NCI-H2081 (cell line): ENCODE measurements at regions not wholly inside any gene's neighbourhood (a gene's known extent, or its start where the extent isn't known, plus 50 kb on each side); places are given as distances from the start of the nearest gene placed in this dataset.
A peak's percentile ranks its signal among the peaks of the same experiment; 100 is the strongest.

ENCODE experiments used
- DNase-seq, 2 experiments: peaks; one replicate each; lab custom pipeline; 2025; lab: John Stamatoyannopoulos, UW

DNA sequence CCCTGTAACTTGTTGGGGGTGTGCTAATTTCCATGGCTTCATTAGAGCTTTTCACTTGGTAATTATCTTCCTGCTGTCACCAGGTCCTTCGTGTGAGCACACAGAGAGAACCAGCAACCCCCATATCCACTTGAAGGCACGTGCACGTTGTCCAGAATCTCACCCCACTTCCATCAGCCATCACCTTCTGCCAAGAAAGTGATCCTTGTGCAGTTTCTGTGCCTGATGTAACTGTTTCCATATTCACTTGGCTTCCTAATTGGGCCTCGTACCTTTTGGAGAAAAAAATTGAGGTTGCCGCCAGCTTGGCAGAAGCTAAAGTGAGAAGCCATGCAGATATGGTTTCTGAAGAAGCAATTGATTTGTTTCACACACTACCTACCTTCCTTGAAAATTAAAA is 153.7 kb upstream of the TSHZ2 start:
- DNase-seq: no peak

DNA sequence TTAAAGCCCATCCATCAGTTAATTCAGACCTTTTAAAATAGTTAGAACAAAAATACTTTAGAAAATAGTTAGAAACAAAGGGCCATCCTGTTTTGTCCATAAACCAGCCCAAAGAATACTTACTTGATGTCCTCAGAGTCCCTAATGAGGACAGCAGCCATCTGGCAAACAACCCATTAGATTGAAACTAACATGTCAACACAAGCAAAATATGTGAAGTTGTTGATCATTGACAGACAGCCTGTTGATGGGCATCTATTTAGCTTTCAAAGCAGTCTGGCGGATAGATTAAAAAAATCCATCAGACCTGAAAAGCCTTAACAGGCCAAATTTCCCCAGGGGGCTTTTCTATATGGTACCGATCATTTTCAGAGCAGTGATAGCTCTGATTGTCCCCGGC is 154.2 kb upstream of the TSHZ2 start:
- no peak for DNase-seq

DNA sequence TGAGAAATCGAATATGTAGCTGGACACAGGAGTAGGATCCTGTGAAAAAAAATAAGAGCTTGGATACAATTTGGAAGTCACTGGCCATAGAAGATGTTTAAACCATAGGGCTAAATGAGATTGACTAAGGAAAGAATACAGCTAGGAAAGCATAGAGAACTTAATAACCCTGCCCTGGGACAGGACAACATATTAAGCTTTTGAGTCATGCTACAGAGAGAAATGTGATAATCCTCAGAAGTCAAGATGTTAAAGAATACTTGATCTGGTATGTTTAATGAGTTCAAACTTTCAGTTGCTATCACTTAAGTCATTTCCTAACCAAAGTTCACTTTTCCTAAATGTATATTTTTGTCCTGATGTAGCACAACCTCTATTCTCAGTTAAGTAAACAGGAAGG is 154.6 kb upstream of the TSHZ2 start:
- no peak for DNase-seq

DNA sequence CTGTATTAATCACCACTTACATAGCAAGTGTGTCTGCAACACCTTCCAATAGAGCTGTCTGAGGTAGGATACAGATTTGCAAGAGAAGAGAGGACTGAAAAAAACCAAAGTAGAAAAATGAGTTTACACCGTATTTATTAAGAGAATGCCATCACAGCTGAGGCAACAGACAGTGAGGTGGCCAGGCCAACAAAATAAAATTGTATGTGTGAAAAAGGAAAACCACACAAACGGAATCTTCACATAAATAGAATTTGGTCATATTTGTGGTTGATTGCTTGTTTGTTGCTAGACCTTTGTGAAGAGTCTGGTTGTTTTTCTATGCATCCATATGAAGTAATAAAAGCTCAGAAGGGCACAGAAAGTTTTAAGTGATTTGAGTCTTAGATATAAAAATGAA is 157.8 kb upstream of the TSHZ2 start:
- no peak for DNase-seq

DNA sequence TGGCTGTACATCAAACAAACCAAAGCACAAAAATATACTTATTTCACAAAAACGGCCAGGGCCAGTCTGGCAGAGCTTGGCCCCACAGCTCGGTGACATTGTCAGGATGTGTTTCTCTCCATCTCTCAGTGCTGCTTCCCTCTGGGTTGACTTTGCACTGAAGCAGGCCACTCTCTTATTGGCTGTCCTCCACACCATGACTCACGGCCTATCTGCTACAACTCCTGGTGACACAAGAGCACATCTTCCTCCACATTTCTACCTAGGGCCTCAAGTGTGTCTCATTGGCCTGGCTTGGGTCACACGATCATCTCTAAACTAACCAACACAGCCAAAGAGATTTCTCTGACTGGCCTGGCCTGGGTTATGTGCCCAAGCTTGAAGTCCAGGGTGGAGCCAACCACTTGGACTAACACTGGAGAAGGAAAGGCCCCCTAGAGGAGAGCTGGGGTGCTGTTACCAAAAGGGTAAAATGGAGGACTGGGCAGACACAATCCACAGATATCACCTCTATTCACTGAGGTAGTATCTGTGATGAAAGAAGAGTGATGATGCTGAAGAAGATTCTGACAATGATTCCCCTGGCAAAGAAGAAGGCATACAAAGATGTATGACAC is 159.8 kb upstream of the TSHZ2 start:
- no peak for DNase-seq

DNA sequence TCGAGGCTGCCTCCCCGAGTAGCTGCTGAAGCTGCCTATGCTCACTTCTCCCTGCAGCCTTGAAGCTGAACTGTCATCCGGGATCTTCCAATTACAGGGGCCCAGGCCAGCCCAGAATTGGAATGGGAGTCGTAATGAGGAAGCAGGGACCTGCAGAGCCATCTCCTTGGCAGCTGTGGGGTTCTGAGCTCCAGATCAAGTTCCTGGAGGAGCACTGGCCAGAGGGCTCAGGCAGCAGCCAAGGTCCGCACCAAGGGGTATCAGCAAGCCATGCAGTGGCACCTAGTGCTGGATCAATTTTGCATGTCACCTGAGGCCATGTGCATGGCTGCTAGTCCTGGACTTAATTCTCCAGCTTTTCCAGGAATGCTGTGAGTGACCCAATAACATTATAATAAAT is 163.2 kb upstream of the TSHZ2 start:
- DNase-seq: no peak

DNA sequence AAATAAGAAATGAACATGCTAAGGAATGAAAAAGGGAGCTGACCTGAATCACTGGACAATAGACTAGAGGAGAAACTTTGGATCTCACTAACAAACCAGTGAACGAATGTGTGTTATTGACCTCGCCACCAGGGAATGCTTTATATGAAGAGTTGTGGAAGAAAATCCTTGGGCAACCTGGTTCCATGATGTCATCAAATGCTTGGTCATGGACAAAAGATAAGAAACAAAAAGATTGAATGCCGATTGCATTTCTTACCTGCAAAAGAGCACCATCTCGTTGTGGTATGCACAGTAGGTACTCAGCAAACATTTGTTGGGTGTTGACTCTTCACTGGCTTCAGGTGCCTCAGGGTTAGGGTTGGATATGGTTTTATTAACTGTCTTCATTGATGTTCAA is 165.2 kb upstream of the TSHZ2 start:
- DNase-seq: no peak

DNA sequence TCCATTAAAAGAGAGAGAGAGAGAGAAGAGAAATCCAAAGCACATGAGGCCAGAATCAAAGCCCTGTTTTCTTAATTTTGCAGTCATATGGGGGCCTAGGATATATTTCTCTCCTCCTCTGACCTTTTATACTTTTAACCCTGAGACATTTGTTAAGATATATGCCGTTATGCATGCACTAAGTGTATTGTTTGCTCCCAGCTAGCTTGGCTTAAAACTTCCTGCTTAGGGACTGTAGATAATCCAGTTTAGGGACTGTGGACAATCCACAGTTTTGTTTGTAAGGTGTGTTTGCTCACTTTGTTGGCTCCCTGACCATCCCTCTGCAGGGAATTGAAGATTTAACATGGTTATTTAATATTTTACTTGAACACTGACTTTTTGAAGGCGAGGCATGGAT is 166.3 kb upstream of the TSHZ2 start:
- DNase-seq: no peak

DNA sequence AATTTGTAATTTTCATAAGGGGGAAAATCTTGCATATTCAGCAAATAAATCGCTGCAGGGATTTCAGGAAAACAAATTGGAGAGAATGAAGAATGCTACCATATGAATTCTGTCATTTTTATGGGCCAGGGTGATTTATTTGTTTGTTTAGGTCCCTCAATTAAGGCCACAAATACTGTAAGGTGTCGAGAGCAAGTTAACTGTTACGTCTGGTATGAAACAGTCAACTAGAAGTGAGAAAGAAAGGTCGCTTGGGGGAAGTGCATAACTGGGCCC is 166.9 kb upstream of the TSHZ2 start:
- DNase-seq: no peak

DNA sequence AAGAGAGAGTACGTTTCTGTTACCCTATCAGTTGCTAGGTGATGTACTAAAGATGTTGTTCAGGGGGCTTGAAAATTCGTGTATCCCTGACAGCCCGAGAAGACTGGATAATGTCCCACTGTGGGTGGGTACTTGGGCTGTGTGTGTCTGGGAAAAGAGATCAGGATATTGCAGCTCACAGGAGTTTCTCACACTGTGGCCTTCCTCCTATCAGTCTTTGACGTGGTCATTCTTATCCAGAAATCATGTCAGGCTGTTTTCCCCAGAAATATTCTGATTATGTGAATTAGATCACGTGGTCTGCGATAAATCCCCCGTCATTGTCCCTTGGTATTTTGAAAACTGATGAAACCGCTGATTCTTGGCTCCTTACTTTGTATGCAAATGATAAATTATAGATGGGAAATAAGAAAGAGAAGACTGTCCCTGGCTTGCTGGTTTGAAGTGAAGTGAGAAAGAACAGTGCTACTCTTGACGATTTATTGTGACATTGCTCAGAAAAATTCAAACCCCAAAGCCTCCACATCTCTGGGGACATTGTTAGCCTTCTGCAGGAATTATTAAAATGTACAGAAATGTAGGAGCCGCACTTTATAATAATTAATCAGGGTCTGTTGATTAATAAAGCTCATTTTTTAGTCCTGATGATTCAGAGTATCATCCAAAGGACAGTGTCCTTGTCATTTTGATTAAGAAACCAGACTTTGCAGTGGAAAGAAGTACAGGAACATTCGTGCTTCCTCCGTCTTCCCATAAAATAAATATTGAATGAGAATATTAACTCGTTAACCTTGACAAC is 167.5 kb upstream of the TSHZ2 start:
- DNase-seq: no peak

DNA sequence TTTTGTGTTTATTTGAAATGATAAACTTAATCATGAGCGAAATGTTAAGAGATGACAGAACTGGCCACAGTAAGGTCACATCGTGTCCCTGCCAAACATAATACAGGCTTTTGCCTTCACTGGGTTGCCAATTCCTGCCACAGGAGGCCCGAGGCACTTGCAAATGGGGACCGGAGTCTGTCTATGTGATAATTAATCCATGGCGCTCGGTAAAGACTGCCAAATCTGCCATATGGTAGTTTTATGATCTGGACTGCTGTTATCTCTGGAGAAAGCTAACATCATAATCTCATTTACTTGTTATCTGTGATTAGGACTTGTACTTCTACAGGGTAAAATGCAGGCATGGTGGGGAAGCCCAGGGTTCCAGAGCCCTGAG is 170.5 kb upstream of the TSHZ2 start:
- peak in 1 of 2 experiments; percentile 16 for DNase-seq

DNA sequence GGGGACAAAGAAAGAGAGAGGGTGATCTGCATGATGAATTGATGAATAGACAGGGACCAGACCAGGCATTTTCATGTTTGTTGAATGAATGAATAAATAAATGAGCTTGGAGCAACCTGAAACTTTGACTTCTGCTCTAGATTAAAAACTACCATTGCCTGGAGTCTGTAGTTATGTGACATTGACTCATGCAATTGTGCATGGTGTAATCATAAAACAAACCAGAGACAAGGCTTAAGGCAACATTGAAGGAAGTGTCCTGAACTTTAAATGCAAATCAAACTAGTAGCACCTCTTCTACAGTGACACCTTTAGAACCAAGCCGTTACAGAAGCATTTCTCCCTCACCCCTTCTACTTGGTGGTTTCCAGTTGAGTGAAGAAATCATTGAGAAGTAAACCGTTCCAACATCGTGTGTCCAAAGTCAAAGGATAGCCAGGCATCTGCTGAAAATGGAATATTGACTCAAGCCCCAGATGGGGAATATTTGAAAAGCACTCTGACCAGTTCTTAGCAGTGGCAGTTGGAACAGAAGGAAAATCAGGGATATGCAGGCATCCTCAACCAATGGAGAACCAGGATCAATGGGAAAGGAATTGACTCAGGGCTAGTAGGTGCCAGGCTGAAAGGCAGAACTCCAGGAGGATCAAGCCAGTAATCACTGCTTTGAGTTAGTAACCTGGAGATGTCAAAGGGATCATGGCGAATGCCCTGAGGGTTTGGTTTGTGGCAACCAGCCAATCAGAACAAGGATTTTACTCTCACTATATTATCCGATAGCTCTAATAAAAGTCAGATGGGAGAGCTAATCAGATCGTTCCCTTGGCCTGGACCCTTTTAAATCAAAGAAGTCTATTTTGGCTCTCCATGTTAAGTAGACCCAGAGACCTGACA is 171.2 kb upstream of the TSHZ2 start:
- no peak for DNase-seq

DNA sequence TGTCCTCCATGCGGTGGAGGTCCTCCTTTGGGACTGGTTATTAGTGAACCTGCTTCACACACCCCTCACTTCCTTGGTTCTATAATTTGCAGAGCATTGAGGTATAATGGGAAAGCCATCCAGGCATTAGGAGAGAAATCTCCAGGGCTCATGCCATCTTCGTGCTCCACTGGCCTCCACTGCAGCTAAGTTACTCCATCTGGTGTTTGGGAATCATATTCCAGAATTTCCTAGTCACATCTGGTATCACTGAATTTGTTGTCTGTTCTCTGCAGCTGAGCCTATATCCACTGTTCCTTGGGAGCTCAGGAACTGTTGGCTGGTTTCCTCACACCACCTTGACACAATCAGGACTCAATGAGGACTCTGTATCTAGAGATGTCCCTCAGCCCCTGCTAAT is 173.0 kb upstream of the TSHZ2 start:
- no peak for DNase-seq

DNA sequence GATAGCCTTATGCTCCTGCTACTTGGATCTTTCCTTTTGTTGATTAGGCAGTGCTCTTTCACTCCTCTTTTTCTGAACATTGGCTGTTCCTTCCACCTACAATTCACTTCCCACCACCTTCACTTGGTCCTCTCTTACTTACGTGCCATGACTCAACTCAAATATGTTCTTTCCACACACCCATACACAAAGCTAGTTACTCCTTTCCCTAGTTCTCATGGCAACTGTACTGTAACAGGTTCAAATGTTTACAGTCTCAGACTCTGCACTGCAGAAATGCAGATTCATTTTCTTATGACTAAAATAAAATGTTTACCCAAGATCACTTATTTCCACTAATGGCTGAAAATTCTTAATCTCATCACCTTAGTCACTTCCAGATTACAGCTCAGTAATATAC is 174.0 kb upstream of the TSHZ2 start:
- DNase-seq: no peak

DNA sequence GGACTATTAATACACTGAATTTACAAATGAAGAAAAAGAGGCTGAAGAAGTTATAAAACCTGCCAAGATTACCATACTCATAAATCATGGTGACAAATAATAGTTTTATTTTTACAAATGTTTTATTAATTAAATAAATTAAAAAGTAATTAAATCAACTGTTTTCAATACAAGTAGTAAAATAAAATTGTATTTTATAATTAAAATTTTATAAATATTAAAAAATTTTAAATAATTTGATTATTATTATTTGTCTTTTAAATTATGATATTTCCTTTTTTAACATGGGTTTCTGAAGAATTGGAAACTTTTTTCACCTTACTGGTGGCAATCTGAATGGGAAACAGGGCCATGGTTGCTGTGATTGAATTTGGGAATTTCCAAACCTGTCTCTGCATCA is 177.3 kb upstream of the TSHZ2 start:
- no peak for DNase-seq

DNA sequence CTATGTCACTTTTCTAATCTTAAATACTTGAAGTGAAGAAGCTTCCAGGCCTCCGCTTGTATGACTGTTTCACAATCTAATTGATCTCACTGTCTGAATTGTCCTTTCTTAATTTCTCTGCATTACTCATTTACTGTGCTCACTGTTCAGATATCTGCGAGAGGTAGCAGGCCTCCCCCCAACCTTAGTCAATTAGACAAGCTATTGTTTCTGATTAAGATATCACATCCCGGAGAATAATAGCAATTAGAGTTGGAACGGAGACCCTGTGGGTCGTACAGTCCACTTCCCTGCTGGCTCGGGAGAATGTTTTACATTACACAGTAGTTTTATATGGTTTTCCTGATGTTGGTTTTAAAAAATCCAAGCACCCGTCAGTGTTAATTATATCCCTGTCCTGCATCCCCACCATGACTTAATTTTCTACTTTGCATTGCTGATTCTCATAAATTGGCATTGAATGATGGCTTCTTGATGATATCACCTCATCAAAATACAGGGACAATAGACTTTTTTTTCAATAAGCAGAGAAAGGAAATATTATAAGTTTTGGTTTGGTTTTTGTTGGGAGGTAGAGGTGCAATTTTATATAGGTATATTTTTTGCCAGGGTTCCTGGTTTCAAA is 178.7 kb upstream of the TSHZ2 start:
- no peak for DNase-seq

DNA sequence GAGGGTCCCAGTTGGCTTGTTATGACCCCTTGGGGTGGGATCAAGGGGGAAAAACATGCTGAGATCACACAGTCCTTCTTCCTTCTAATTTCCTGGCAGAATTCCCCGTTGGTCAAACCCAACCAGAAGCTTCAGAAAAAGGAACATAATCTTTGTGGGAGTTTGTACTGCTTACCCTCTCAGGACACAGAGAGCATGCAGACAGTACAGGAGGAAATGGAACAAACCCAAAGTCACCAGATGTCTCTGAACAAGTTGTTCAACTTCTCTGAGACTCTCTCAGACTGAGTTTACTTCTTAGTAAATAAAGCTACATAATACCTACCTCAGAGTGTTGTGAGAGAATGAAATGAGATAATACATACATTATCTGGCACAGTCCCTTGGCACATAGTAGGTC is 181.1 kb upstream of the TSHZ2 start:
- no peak for DNase-seq

DNA sequence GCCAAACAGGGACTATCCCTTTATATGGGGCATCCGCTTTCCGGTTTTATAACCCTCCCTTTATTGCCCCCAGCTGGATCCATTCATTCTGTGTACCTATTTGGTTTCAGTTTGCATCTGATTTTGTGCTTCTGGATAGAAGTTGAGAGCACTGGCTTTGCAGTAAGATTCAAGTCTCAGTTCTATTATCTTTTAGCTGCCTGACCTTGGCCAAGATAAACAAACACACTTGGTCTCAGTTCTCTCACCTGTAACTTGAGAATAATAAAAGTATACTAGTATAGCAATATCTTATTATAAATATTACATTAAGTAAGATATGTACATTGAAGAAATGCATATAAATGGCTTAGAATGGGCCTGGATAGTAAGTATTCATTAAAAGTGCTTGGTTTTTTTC is 182.4 kb upstream of the TSHZ2 start:
- DNase-seq: no peak

DNA sequence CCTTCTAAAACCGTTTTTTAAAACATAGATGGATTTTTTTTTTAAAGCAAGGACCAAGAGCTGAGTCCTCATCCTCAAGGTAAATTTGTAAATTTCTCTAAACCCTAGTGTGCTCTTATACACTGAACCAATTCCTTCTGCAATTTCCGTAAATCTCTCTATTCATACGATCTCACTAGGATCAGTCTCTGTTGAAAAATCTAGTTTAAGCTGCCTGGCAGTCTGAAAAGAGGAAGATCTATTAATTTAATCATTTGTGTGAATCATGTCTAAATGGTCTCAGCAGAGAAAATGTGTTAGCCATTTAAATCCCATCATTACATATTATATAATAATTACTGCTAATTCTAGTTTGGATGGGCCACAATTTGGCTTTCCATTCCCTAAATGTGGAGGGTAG is 184.2 kb upstream of the TSHZ2 start:
- DNase-seq: no peak

DNA sequence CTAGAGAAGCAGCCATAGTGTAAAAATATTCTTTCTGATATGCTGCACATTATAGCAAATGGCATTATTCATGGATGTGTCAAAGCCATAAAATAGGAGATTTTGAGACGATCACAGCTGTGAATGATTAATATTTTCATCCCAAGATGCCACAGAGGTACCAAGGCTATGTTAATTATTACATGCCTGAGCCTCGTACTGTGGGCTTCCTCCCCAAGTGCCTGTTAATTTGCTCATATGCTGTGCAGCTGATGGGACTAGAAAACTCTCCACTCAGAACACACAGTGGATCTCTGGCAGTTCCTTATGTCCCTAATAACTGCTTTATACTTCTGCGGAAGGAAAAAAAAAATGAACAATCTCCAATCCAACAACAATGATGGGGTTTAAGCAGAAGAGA is 184.9 kb upstream of the TSHZ2 start:
- DNase-seq: no peak

DNA sequence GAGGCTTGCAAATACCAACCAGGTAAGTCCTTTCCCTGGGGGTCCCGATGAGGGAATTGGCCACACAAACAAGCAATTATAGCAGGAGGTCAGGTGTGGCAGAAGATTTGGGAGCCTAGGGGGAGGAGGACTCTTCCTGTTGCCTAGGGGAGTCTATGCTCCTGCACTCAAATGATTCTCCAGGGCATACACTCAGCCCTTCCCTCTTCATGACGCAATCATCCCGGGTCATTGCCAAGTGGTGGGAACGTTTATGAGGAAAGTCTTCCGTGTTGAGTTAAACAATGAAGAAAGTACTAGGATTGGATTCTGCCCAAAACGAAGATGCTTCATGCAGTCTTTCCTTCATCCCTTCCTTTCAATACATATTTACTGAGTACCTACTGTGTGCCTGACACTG is 186.5 kb upstream of the TSHZ2 start:
- DNase-seq: no peak

DNA sequence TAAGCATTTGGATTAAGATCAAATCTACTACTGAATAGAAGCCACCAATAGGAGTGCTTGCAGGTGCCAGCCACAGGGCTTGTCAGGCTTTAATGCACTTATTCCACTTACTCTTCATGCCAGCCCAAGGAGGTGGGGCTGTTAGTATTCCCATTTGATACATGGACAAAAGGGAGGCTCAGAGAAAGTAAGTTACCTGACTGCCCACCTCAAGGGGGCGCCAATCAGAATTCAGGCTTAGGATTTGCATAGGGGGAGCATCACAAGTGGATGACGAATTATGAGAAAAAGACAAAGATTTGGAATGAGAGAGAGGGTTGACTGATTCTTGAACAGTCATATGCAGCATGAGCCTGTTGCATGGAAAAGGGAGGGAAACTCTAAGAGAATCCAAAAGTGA is 188.4 kb upstream of the TSHZ2 start:
- DNase-seq: no peak

DNA sequence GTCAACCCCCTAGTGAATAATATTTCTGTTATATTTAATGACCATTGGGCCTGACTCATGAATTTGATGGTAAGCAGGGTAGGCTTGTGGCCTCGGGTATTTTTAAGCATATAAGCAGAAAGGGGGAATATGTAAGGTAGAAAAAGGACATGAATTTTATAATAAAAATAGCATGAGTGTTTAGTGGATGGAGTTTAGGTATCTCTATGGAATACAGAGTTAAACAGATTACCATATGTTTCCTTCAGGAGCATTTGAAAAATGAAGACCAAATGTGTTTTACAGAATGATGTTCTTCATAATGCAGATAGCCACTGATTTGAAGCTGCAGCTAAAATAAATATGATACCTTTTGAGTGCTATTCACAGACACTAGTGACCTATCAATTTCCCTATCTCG is 191.7 kb upstream of the TSHZ2 start:
- DNase-seq: no peak
